Left lobe of liver (tissue), 2 donors: ENCODE measurements at regions not wholly inside any gene's neighbourhood (a gene's known extent, or its start where the extent isn't known, plus 50 kb on each side); places are given as distances from the start of the nearest gene placed in this dataset.
"Not testable (repeated sequence)": the region's sequence is repeated elsewhere in the genome, so short reads cannot be mapped to it uniquely, and the experiment has no call there.

Experiments
- ATAC-seq: fragments of 200-7000 bp; cut with Tn5 transposase; one replicate; pipeline ENCODE4 v1.9.1; 2020; ENCODE audit warnings: mild to moderate bottlenecking, moderate library complexity
- DNase-seq: peaks from one replicate; pipeline ENCODE4 v3.0.0-alpha.2; 2020; ENCODE audit warnings: low spot score
- donor health status: DM: no; HTN: no; CAD: no; lungs with moderate emphysema.
- donor health status: DM: no; HTN: yes; CAD: no.

- ATAC-seq (no peak), DNase-seq (no peak)
These were observed 659.2 kb downstream of the MTRR start for GRCh38 chr5:8528106-8528505.

GRCh38 chr5:8538821-8539220 is 669.9 kb downstream of the MTRR start:
- DNase-seq (no peak), ATAC-seq (no peak)

- no peak for ATAC-seq
- DNase-seq = no peak
These were observed 671.4 kb downstream of the MTRR start for GRCh38 chr5:8540317-8540716.

- no peak for ATAC-seq
- DNase-seq = no peak
These were observed 682.0 kb downstream of the MTRR start for GRCh38 chr5:8550921-8551320.

GRCh38 chr5:8553364-8553763 is 684.4 kb downstream of the MTRR start:
- ATAC-seq (no peak), DNase-seq (no peak)

GRCh38 chr5:8557728-8558127 is 688.8 kb downstream of the MTRR start:
- ATAC-seq = no peak
- DNase-seq = no peak

- no peak for DNase-seq
- ATAC-seq = no peak
These were observed 691.8 kb downstream of the MTRR start for GRCh38 chr5:8560776-8561175.

GRCh38 chr5:8561224-8561840 is 692.4 kb downstream of the MTRR start:
- no peak for ATAC-seq

GRCh38 chr5:8561854-8562253 is 692.9 kb downstream of the MTRR start:
- DNase-seq (no peak), ATAC-seq (no peak)

More at GRCh38 chr5:8561224-8561840, 692.4 kb downstream of the MTRR start:
- DNase-seq = no peak

- DNase-seq, ATAC-seq: not testable (repeated sequence)
These were observed 694.6 kb downstream of the MTRR start for GRCh38 chr5:8563540-8563939.

- ATAC-seq (no peak), DNase-seq (no peak)
These were observed 699.9 kb downstream of the MTRR start for GRCh38 chr5:8568858-8569257.

- DNase-seq = no peak
- no peak for ATAC-seq
These were observed 701.6 kb downstream of the MTRR start for GRCh38 chr5:8570528-8570927.

GRCh38 chr5:8576178-8576577 is 707.2 kb downstream of the MTRR start:
- DNase-seq = no peak
- ATAC-seq = no peak

- ATAC-seq (no peak), DNase-seq (no peak)
These were observed 708.8 kb downstream of the MTRR start for GRCh38 chr5:8577792-8578191.

- no peak for DNase-seq
- no peak for ATAC-seq
These were observed 711.4 kb downstream of the MTRR start for GRCh38 chr5:8580298-8580697.

- DNase-seq (no peak), ATAC-seq (no peak)
These were observed 712.1 kb downstream of the MTRR start for GRCh38 chr5:8581047-8581446.

- ATAC-seq = no peak
These were observed 716.5 kb downstream of the MTRR start for GRCh38 chr5:8585230-8586018.

GRCh38 chr5:8590959-8591358 is 722.0 kb downstream of the MTRR start:
- ATAC-seq (no peak), DNase-seq (no peak)

More at GRCh38 chr5:8585230-8586018, 716.5 kb downstream of the MTRR start:
- no peak for DNase-seq

- no peak for DNase-seq
- ATAC-seq = no peak
These were observed 729.4 kb downstream of the MTRR start for GRCh38 chr5:8598356-8598755.

- DNase-seq (no peak), ATAC-seq (no peak)
These were observed 730.0 kb downstream of the MTRR start for GRCh38 chr5:8598996-8599395.

GRCh38 chr5:8600843-8601242 is 731.9 kb downstream of the MTRR start:
- ATAC-seq = no peak
- no peak for DNase-seq

GRCh38 chr5:8601831-8602354 is 732.9 kb downstream of the MTRR start:
- ATAC-seq = no peak
- DNase-seq = no peak
